ENCODE measurements at regions not wholly inside any gene's neighbourhood (a gene's known extent, or its start where the extent isn't known, plus 50 kb on each side); places are given as distances from the start of the nearest gene placed in this dataset.

GRCh38 chr10:24152270-24152669, 56.7 kb upstream of the KIAA1217 start:
- no peak for DNase-seq

- no peak for DNase-seq
Observed at GRCh38 chr10:24153031-24153430, 55.9 kb upstream of the KIAA1217 start.

DNA sequence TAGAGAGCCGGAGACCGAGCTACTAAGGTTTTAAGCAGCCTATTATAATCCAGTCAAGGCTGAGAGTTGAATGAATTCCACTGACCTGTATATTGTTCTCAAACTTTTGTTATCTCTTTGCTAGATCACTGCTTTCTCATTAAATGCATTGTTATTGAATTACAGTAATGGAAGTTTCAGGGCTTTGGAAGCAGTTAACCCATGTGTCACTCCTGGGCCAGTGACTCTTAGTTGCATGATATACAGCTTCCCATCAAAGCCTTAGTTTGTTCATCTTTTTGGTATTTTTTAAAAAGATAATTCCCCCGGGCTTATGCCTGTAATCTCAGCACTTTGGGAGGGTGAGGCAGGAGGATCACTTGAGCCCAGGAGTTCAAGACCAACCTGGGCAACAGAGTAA, 55.4 kb upstream of the KIAA1217 start:
- DNase-seq = no peak

DNA sequence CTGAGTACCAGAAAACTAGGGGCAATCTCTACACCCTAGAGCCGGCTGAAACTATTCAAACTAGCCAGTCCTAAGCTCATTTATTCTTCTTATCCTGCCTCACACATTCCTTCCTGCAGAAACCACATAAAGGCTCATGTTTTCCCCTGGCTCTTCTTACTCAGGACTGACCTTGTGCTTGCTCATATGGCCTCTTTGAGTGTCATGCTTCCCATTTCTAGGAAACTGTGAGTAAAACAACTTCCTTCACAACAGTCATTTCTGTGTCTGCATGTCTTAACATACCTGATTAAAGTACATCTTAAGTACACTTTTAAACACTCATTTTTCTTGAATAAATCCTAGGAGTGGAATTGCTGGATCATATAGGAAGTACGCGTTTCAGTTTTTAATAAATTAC, 52.3 kb upstream of the KIAA1217 start:
- DNase-seq = no peak

DNA sequence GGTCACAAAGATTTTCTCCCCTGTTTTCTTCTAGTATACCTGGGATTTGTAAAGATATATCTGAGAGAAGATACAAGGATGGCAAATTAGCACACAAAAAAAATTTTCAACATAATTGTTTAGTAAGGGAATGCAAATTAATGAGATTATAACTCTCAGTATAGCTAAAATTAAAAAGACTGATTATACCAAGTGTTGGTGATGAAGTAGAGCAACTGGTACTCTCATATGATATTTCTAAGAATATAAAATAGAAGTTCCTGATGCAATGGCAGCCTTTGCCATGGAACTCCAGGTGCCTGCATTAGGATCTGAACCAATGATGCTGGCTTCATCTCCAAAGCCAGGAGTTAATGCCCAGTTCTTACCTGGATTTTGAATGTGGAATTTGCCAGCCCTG, 51.4 kb upstream of the KIAA1217 start:
- DNase-seq = no peak

All from SIG-M5 (cell line).